K562 (cell line): ENCODE measurements at regions not wholly inside any gene's neighbourhood (a gene's known extent, or its start where the extent isn't known, plus 50 kb on each side); places are given as distances from the start of the nearest gene placed in this dataset.
A peak's percentile ranks its signal among the peaks of the same experiment; 100 is the strongest.

Experiments
- CREBBP ChIP-seq: IDR thresholded peaks from one replicate; pipeline ENCODE4 v1.6.1; 2012; ENCODE audit warnings: low read depth, mild to moderate bottlenecking, control low read depth, inconsistent platforms, low read length
- CREM ChIP-seq: IDR thresholded peaks from 2 replicates; pipeline ENCODE4 v1.6.1; 2014; ENCODE audit warnings: antibody characterized with exemption, low read depth
- EGR1 ChIP-seq: fragments of 450-650 bp; conservative IDR thresholded peaks from 2 replicates; pipeline ENCODE4 v1.6.1; 2017; ENCODE audit warnings: mild to moderate bottlenecking
- HDAC3 ChIP-seq: fragments of 450-650 bp; IDR thresholded peaks from 2 replicates; pipeline ENCODE4 v1.6.1; 2018; ENCODE audit warnings: borderline replicate concordance, mild to moderate bottlenecking, moderate library complexity; ENCODE audit not compliant: partially characterized antibody
- MNT ChIP-seq, 2 experiments: fragments of 450-650 bp; conservative IDR thresholded peaks; 2 replicates each; pipeline ENCODE4 v1.6.1; 2017; ENCODE audit warnings: mild to moderate bottlenecking in 2 of 2, moderate library complexity in 2 of 2
- POLR2G ChIP-seq: fragments of 200-400 bp; formaldehyde crosslinking; IDR thresholded peaks from 2 replicates; pipeline ENCODE4 v1.6.1; 2017; ENCODE audit warnings: low read depth, mild to moderate bottlenecking, antibody characterized with exemption, low read length, moderate library complexity
- STAT5A ChIP-seq: IDR thresholded peaks from 2 replicates; pipeline ENCODE4 v1.6.1; 2012; ENCODE audit warnings: low read length, inconsistent platforms, borderline replicate concordance
- ZNF24 ChIP-seq: fragments of 450-650 bp; IDR thresholded peaks from 2 replicates; pipeline ENCODE4 v1.6.1; 2016
- ZNF253 ChIP-seq: fragments of 250-450 bp; sonication (Bioruptor Pico); conservative IDR thresholded peaks from 2 replicates; pipeline ENCODE4 v1.6.1; 2021; ENCODE audit warnings: mild to moderate bottlenecking
- ZNF407 ChIP-seq: fragments of 450-650 bp; IDR thresholded peaks from 2 replicates; pipeline ENCODE4 v1.6.1; 2016; ENCODE audit warnings: low read depth
- TF ChIP-seq, protein P1 (sequence below): fragments of 200-800 bp; sonication (Bioruptor generic); IDR thresholded peaks from 2 replicates; pipeline ENCODE4 v1.6.1; 2016; ENCODE audit warnings: missing genetic modification characterization, missing compliant biosample characterization
- TF ChIP-seq, protein P2 (sequence below): sonication (generic); formaldehyde crosslinking; IDR thresholded peaks from 2 replicates; pipeline ENCODE4 v1.9.0; 2022; ENCODE audit warnings: mild to moderate bottlenecking, missing genetic modification reagents

DNA sequence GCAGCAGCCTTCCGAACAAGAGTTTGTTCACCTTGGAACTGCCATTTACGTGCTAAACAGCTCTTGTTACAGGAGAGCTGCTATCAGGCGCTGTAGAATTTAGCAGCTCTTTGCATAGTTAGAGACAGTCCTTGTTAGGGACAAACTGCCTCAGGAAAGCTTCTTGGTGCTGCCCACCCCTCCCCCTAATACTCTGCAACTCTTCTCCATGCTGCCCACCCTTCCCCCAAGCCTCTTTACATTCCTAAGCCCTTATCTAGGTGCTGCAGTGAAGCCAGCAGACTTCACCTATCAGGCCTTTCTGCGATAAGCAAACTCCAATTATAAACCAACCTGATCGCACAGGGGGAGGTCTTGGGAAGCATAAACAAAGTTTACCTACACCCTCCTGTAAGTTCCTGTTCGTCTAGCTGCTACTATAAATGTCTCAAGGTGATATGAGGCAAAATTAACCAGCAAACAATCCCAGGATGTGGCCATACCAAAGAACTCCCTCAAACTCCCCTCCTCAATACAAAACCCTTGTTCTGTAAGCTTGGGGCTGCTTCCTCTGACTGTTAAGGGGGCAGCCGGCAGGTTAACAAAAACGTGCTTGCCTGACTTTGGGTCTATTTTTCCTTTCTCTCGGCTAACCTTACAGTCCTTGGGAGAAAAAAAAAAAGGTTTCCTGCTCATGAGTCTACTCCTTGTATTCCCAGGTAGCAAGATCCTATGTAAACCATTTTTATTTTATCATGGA is 74.0 kb upstream of the GC start (continued):
- TF ChIP-seq STAT5A (peak; percentile 93), ZNF407 (no peak), CREBBP (no peak), MNT (conservative IDR thresholded peaks at IDR 0.05) (peak; percentile 42 to 74; a peak in 3 of 4 replicates), ZNF253 (CRISPR knock-in tag) (no peak), CREM (peak; percentile 61), HDAC3 (peak; percentile 93), EGR1 (0 out of 2 replicates have a peak, but pooled peaks have one; percentile 9), ZNF24 (peak; percentile 31; the same call in 1 of the 2 replicates), POLR2G (no peak)
- TF ChIP-seq, protein P1, sequence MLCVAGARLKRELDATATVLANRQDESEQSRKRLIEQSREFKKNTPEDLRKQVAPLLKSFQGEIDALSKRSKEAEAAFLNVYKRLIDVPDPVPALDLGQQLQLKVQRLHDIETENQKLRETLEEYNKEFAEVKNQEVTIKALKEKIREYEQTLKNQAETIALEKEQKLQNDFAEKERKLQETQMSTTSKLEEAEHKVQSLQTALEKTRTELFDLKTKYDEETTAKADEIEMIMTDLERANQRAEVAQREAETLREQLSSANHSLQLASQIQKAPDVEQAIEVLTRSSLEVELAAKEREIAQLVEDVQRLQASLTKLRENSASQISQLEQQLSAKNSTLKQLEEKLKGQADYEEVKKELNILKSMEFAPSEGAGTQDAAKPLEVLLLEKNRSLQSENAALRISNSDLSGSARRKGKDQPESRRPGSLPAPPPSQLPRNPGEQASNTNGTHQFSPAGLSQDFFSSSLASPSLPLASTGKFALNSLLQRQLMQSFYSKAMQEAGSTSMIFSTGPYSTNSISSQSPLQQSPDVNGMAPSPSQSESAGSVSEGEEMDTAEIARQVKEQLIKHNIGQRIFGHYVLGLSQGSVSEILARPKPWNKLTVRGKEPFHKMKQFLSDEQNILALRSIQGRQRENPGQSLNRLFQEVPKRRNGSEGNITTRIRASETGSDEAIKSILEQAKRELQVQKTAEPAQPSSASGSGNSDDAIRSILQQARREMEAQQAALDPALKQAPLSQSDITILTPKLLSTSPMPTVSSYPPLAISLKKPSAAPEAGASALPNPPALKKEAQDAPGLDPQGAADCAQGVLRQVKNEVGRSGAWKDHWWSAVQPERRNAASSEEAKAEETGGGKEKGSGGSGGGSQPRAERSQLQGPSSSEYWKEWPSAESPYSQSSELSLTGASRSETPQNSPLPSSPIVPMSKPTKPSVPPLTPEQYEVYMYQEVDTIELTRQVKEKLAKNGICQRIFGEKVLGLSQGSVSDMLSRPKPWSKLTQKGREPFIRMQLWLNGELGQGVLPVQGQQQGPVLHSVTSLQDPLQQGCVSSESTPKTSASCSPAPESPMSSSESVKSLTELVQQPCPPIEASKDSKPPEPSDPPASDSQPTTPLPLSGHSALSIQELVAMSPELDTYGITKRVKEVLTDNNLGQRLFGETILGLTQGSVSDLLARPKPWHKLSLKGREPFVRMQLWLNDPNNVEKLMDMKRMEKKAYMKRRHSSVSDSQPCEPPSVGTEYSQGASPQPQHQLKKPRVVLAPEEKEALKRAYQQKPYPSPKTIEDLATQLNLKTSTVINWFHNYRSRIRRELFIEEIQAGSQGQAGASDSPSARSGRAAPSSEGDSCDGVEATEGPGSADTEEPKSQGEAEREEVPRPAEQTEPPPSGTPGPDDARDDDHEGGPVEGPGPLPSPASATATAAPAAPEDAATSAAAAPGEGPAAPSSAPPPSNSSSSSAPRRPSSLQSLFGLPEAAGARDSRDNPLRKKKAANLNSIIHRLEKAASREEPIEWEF (CRISPR knock-in tag): no peak
- TF ChIP-seq, protein P2, sequence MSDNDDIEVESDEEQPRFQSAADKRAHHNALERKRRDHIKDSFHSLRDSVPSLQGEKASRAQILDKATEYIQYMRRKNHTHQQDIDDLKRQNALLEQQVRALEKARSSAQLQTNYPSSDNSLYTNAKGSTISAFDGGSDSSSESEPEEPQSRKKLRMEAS: no peak
